Peyer's patch (tissue), 4 donors: ENCODE measurements at regions not wholly inside any gene's neighbourhood (a gene's known extent, or its start where the extent isn't known, plus 50 kb on each side); places are given as distances from the start of the nearest gene placed in this dataset.

Experiments used
- DNase-seq, 3 donors: peaks; one replicate each; pipeline ENCODE4 v3.0.0-alpha.2; 2017 to 2019
- H3K27ac ChIP-seq, 4 donors: fragments of 200-600 bp; sonication (generic); one replicate each; pipeline ENCODE4 v1.5.1; 2016 to 2019
- H3K27me3 ChIP-seq, 2 donors: fragments of 200-600 bp; sonication (generic); one replicate each; pipeline ENCODE4 v1.5.1; 2019
- H3K36me3 ChIP-seq, 3 donors: fragments of 200-600 bp; sonication (generic); one replicate each; pipeline ENCODE4 v1.5.1; 2016 to 2019
- H3K4me1 ChIP-seq, 4 donors: fragments of 200-600 bp; sonication (generic); one replicate each; pipeline ENCODE4 v1.5.1; 2016 to 2019
- H3K4me3 ChIP-seq, 4 donors: fragments of 200-600 bp; sonication (generic); 1 replicate in 3 of 4; 2 replicates in 1 of 4; pipeline ENCODE4 v1.5.1; 2016 to 2019; ENCODE audit warnings: mild to moderate bottlenecking in 1 of 4
- H3K9me3 ChIP-seq, 4 donors: fragments of 200-600 bp; sonication (generic); one replicate each; pipeline ENCODE4 v1.5.1; 2016 to 2019; ENCODE audit warnings: mild to moderate bottlenecking in 1 of 4
- POLR2A ChIP-seq, 2 donors: fragments of 450-650 bp; IDR thresholded peaks; one replicate each; pipeline ENCODE4 v1.5.1; 2017; ENCODE audit warnings: antibody characterized with exemption in 2 of 2, mild to moderate bottlenecking in 2 of 2, moderate library complexity in 2 of 2
- TF ChIP-seq, protein P1 (sequence below), 6 experiments: fragments of 450-650 bp in 4 of 6; fragments of 200-600 bp in 2 of 6; sonication (generic) in 1 of 6; IDR thresholded peaks; one replicate each; pipeline ENCODE4 v1.5.1; 2017 to 2019; ENCODE audit warnings: antibody characterized with exemption in 6 of 6, mild to moderate bottlenecking in 3 of 6, moderate library complexity in 1 of 6

DNA sequence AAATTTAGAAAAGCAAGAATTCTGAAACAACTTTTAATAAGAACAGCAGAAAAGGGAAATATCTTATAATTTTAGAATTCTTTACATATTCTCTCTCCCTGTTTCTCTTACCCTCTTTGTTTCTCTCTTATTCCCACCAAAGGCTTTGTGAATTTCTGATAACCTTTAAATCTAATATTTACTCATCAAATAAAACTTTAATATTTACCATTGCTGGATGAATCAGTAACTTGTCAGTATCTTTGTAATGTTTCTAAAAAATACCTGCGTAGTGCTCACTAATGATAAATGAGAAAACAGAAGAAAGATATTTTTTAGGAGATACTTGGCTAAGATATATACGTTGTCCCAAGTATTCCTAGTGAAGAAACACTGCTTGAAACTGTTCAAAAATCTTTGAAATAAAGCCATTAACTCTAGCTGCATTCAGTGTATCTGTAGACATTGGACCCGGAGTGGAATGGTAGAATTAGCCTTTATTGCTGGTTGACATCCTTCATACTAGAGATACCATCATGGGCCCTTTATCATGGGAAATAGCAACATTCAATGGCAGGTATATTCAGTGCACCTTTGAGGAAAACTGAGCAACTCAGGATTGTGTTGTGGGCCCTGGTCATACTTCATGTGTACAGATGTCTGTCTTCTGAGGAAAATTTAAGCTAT, 2160.4 kb downstream of the MAT2B start:
- H3K27me3 ChIP-seq, result no peaks in the 10 kb centered on the region
- no peaks in the 10 kb centered on the region for H3K9me3 ChIP-seq
- DNase-seq, result no peak
- H3K36me3 ChIP-seq, result no peaks in the 10 kb centered on the region
- H3K4me3 ChIP-seq, result no peak overlapping the region
- TF ChIP-seq, protein P1, sequence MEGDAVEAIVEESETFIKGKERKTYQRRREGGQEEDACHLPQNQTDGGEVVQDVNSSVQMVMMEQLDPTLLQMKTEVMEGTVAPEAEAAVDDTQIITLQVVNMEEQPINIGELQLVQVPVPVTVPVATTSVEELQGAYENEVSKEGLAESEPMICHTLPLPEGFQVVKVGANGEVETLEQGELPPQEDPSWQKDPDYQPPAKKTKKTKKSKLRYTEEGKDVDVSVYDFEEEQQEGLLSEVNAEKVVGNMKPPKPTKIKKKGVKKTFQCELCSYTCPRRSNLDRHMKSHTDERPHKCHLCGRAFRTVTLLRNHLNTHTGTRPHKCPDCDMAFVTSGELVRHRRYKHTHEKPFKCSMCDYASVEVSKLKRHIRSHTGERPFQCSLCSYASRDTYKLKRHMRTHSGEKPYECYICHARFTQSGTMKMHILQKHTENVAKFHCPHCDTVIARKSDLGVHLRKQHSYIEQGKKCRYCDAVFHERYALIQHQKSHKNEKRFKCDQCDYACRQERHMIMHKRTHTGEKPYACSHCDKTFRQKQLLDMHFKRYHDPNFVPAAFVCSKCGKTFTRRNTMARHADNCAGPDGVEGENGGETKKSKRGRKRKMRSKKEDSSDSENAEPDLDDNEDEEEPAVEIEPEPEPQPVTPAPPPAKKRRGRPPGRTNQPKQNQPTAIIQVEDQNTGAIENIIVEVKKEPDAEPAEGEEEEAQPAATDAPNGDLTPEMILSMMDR (IDR thresholded peaks at IDR 0.05), result no peak
- TF ChIP-seq POLR2A (IDR thresholded peaks at IDR 0.05), result no peak
- no peak overlapping the region for H3K27ac ChIP-seq
- no peaks in the 10 kb centered on the region for H3K4me1 ChIP-seq

DNA sequence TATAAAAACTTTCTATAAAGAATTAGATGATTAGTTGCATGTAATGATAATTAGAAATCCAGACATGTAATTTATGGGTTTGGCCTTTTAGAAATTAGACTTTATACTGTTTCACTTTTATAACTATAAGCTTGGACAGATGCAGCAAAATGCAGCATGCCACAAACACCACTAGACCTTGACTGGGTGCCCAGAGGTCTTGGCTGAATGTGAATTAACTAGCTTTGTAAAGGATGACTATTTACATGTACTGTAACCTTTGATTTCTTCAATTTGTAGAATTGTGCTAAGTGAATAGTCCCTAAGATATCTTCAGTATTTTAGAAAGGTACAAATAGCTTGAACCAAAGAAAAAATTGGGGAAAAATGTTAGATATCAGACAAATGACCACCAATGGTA, 2168.1 kb downstream of the MAT2B start:
- no peak overlapping the region for H3K27ac ChIP-seq
- H3K4me1 ChIP-seq, result no peaks in the 10 kb centered on the region
- TF ChIP-seq POLR2A (IDR thresholded peaks at IDR 0.05), result no peak
- TF ChIP-seq, protein P1 (IDR thresholded peaks at IDR 0.05), result no peak
- H3K4me3 ChIP-seq, result no peak overlapping the region
- no peaks in the 10 kb centered on the region for H3K27me3 ChIP-seq
- DNase-seq, result no peak
- no peaks in the 10 kb centered on the region for H3K9me3 ChIP-seq
- H3K36me3 ChIP-seq, result no peaks in the 10 kb centered on the region

DNA sequence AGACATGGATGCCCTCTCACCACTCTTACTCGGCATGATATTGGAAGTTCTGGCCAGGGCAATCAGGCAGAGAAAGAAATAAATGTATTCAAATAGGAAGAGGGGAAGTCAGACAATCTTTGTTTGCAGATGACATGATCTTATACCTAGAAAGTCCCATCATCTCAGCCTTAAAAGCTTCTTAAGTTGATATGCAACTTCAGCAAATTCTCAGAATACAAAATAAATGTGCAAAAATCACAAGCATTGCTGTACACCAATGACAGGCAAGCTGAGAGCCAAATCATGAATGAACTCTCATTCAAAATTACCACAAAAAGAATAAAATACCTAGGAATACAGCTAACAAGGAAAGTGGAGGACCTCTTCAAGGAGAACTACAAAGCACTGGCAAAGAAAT, 2190.4 kb downstream of the MAT2B start:
- Histone ChIP-seq H3K4me1 (no peaks in the 10 kb centered on the region), H3K9me3 (no peaks in the 10 kb centered on the region), H3K4me3 (no peak overlapping the region), H3K27me3 (no peaks in the 10 kb centered on the region), H3K36me3 (no peaks in the 10 kb centered on the region), H3K27ac (no peak overlapping the region)
- DNase-seq, result no peak
- no peak for TF ChIP-seq POLR2A (IDR thresholded peaks at IDR 0.05)
- TF ChIP-seq, protein P1 (IDR thresholded peaks at IDR 0.05), result no peak

DNA sequence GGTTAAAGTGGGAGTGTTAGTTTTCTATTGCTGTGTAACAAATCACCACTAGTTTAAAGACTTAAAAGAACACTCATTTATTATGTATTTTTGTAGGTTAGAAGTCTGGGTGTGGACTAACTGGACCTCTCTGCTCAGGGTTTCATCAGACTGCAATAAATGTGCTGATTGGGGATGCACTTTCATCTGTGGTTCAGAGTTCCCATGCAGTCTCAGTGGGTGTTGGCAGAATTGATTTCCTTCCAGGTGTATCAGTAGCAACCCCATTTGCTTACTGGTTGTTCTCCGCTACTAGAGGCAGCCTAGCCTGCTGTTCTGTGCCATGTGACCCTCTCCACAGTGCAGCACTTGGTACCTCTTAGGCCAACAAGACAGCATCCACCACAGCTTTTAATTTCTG, 2200.5 kb downstream of the MAT2B start:
- Histone ChIP-seq H3K36me3 (no peaks in the 10 kb centered on the region), H3K27me3 (no peaks in the 10 kb centered on the region), H3K4me1 (no peaks in the 10 kb centered on the region), H3K9me3 (no peaks in the 10 kb centered on the region), H3K27ac (no peak overlapping the region), H3K4me3 (no peak overlapping the region)
- TF ChIP-seq, protein P1 (IDR thresholded peaks at IDR 0.05), result no peak
- no peak for TF ChIP-seq POLR2A (IDR thresholded peaks at IDR 0.05)
- peak in 1 of 3 donors; percentile 47 for DNase-seq

DNA sequence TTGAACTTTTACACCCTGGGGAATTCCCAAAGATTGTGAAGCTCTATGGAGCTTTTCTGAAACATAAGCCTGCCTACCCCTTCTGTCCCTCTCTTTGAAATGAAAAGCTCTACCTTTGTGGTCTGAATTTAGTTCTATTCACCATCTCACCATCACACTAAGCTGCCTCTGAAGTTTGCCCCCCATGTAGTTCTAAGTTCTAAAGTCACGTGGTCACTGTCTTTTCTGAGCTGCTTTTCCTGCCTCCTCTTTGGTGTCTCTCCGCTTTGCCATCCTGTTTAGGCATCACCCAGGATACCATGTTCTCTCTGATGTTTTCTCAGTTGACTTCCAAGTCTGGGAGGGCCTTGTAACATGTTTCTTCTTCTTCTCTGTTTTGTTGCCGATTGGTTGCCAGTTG, 2206.6 kb downstream of the MAT2B start:
- no peak overlapping the region for H3K27ac ChIP-seq
- H3K36me3 ChIP-seq, result no peaks in the 10 kb centered on the region
- no peak overlapping the region for H3K4me3 ChIP-seq
- no peak for DNase-seq
- no peaks in the 10 kb centered on the region for H3K4me1 ChIP-seq
- no peak for TF ChIP-seq POLR2A (IDR thresholded peaks at IDR 0.05)
- TF ChIP-seq, protein P1 (IDR thresholded peaks at IDR 0.05), result no peak
- no peaks in the 10 kb centered on the region for H3K27me3 ChIP-seq
- H3K9me3 ChIP-seq, result no peaks in the 10 kb centered on the region

DNA sequence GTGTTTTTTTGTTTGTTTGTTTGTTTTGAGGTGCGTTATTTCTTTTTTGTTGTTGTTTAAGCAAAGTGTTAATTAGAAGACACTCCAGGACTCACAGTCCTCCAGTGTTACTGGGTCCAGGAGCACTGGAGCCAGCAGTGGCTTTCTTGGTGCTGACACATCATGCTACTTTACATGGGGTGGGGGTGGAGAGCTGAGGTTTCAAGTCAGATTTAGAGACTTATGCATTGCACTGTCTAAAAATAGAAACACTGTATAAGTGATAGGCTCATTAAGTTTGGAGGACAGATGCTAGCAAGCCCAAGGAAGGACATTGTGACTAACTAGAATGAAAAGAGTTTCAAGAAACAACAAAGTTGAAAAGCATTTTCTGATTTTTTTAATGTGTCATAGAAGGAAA, 2209.2 kb downstream of the MAT2B start:
- TF ChIP-seq, protein P1 (IDR thresholded peaks at IDR 0.05), result no peak
- TF ChIP-seq POLR2A (IDR thresholded peaks at IDR 0.05), result no peak
- Histone ChIP-seq H3K27me3 (no peaks in the 10 kb centered on the region), H3K27ac (no peak overlapping the region), H3K4me3 (no peak overlapping the region), H3K36me3 (no peaks in the 10 kb centered on the region), H3K4me1 (no peaks in the 10 kb centered on the region), H3K9me3 (no peaks in the 10 kb centered on the region)
- DNase-seq, result no peak
